HepG2 (cell line): ENCODE measurements at regions not wholly inside any gene's neighbourhood (a gene's known extent, or its start where the extent isn't known, plus 50 kb on each side); places are given as distances from the start of the nearest gene placed in this dataset.

Source experiments
- BRCA1 ChIP-seq: sonication (generic); formaldehyde crosslinking; IDR thresholded peaks from 2 replicates; pipeline ENCODE4 v1.4.0; 2020; ENCODE audit warnings: missing genetic modification reagents
- HOXA9 ChIP-seq: sonication (generic); formaldehyde crosslinking; IDR thresholded peaks from 2 replicates; pipeline ENCODE4 v1.8.1; 2022; ENCODE audit warnings: missing genetic modification reagents, mild to moderate bottlenecking, moderate library complexity, borderline replicate concordance
- IKZF4 ChIP-seq: sonication (generic); formaldehyde crosslinking; IDR thresholded peaks from 2 replicates; pipeline ENCODE4 v1.5.1; 2020; ENCODE audit warnings: borderline replicate concordance, mild to moderate bottlenecking, low read depth, missing genetic modification reagents; ENCODE audit errors: not compliant biosample characterization
- KLF11 ChIP-seq: IDR thresholded peaks from 2 replicates; pipeline ENCODE4 v1.6.1; 2016; ENCODE audit warnings: missing compliant biosample characterization
- SP140L ChIP-seq: sonication (generic); formaldehyde crosslinking; IDR thresholded peaks from 2 replicates; pipeline ENCODE4 v1.4.0; 2020; ENCODE audit warnings: missing genetic modification reagents, borderline replicate concordance
- TAF15 ChIP-seq: fragments of 200-400 bp; formaldehyde crosslinking; IDR thresholded peaks from one replicate; pipeline ENCODE4 v1.6.1; 2018; ENCODE audit warnings: mild to moderate bottlenecking, low read depth, low read length; ENCODE audit not compliant: poor library complexity, severe bottlenecking
- U2AF2 ChIP-seq: fragments of 200-400 bp; formaldehyde crosslinking; IDR thresholded peaks from 2 replicates; pipeline ENCODE4 v1.6.1; 2017; ENCODE audit warnings: low read depth, mild to moderate bottlenecking, low read length
- TF ChIP-seq, protein P1 (sequence below): sonication (generic); formaldehyde crosslinking; IDR thresholded peaks from 2 replicates; pipeline ENCODE4 v1.5.1; 2020; ENCODE audit warnings: missing genetic modification reagents, mild to moderate bottlenecking, borderline replicate concordance
- TF ChIP-seq, protein P2 (sequence below): sonication (generic); formaldehyde crosslinking; IDR thresholded peaks from 2 replicates; pipeline ENCODE4 v1.8.1; 2023; ENCODE audit warnings: mild to moderate bottlenecking, moderate library complexity, missing genetic modification reagents
- TF ChIP-seq, protein P3 (sequence below): sonication (generic); formaldehyde crosslinking; IDR thresholded peaks from 2 replicates; pipeline ENCODE4 v1.4.0; 2020; ENCODE audit warnings: missing genetic modification reagents

DNA sequence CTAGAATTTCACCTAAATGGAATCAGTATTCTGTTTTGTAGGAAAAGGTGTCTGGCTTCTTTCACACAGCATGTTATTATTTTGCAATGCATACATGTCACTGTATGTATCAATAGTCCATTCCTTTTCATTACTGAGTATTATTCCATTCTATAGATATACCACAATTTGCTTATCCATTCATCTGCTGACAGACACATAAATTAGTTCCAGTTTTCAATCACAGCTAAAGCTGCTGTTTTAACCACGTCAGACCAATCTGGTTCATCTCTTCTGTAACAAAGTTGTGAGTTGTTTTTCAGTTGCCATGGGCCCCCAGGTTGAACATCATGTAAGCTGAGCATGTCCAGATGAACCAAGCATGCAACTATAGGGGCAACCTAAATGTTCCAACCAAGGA lies 282.1 kb upstream of the MKLN1 start (continued):
- TF ChIP-seq, protein P1, sequence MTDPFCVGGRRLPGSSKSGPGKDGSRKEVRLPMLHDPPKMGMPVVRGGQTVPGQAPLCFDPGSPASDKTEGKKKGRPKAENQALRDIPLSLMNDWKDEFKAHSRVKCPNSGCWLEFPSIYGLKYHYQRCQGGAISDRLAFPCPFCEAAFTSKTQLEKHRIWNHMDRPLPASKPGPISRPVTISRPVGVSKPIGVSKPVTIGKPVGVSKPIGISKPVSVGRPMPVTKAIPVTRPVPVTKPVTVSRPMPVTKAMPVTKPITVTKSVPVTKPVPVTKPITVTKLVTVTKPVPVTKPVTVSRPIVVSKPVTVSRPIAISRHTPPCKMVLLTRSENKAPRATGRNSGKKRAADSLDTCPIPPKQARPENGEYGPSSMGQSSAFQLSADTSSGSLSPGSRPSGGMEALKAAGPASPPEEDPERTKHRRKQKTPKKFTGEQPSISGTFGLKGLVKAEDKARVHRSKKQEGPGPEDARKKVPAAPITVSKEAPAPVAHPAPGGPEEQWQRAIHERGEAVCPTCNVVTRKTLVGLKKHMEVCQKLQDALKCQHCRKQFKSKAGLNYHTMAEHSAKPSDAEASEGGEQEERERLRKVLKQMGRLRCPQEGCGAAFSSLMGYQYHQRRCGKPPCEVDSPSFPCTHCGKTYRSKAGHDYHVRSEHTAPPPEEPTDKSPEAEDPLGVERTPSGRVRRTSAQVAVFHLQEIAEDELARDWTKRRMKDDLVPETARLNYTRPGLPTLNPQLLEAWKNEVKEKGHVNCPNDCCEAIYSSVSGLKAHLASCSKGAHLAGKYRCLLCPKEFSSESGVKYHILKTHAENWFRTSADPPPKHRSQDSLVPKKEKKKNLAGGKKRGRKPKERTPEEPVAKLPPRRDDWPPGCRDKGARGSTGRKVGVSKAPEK: no peak
- TF ChIP-seq, protein P2, sequence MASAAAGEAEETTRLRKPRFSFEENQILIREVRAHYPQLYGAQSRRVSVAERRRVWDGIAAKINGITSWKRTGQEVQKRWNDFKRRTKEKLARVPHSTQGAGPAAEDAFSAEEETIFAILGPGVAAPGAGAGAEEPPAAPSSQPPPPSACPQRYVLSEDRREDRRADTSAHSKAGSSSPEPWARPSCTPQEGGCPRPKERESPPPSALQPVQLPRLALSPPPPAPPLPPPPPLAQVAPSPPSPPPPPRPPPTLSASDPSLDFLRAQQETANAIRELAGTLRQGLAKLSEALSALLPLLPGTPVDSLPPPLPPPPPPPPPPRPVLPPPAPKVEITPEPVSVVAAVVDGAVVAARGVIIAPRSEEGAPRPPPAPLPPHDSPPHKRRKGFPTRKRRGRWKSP (CRISPR knock-in tag): no peak
- TF ChIP-seq TAF15 (no peak), IKZF4 (no peak), BRCA1 (CRISPR knock-in tag) (no peak), U2AF2 (no peak), KLF11 (CRISPR knock-in tag) (no peak), HOXA9 (no peak), SP140L (CRISPR knock-in tag) (no peak)
- TF ChIP-seq, protein P3, sequence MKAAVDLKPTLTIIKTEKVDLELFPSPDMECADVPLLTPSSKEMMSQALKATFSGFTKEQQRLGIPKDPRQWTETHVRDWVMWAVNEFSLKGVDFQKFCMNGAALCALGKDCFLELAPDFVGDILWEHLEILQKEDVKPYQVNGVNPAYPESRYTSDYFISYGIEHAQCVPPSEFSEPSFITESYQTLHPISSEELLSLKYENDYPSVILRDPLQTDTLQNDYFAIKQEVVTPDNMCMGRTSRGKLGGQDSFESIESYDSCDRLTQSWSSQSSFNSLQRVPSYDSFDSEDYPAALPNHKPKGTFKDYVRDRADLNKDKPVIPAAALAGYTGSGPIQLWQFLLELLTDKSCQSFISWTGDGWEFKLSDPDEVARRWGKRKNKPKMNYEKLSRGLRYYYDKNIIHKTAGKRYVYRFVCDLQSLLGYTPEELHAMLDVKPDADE (CRISPR knock-in tag): no peak
